Mammary epithelial cell (primary cell): ENCODE measurements at regions not wholly inside any gene's neighbourhood (a gene's known extent, or its start where the extent isn't known, plus 50 kb on each side); places are given as distances from the start of the nearest gene placed in this dataset.

Experiments
- CTCF ChIP-seq, 2 donors: IDR thresholded peaks in 1 of 2; conservative IDR thresholded peaks in 1 of 2; 2 replicates each; pipeline ENCODE4 v1.5.1; 2011 to 2012; ENCODE audit warnings: inconsistent platforms in 2 of 2, low read length in 2 of 2, mild to moderate bottlenecking in 2 of 2, control low read depth in 1 of 2, low read depth in 1 of 2; ENCODE audit not compliant: insufficient read depth in 1 of 2; ENCODE audit errors: extremely low read depth in 1 of 2
- EZH2 ChIP-seq: IDR thresholded peaks from 2 replicates; pipeline ENCODE4 v1.6.1; 2012; ENCODE audit warnings: low read length, inconsistent platforms, borderline replicate concordance

- TF ChIP-seq CTCF (conservative IDR thresholded peaks at IDR 0.05 in 1 of 2, IDR thresholded peaks at IDR 0.05 in 1 of 2; ENCODE audit: extremely low read depth in 1 of 2, insufficient read depth in 1 of 2, low read depth in 1 of 2, low read length in 2 of 2): no peak
- no peak for TF ChIP-seq EZH2
Observed at GRCh38 chr2:74048147-74048546, 63.4 kb downstream of the TET3 start.
